ENCODE measurements at regions not wholly inside any gene's neighbourhood (a gene's known extent, or its start where the extent isn't known, plus 50 kb on each side); places are given as distances from the start of the nearest gene placed in this dataset.

- TF ChIP-seq POLR2A (IDR thresholded peaks at IDR 0.05) (no peak), CTCF (IDR thresholded peaks at IDR 0.05) (no peak)
Measured at GRCh38 chr4:180521181-180521580, 1722.0 kb upstream of the TENM3 start.

Measured in heart left ventricle (tissue), 13 donors.